ENCODE measurements at regions not wholly inside any gene's neighbourhood (a gene's known extent, or its start where the extent isn't known, plus 50 kb on each side); places are given as distances from the start of the nearest gene placed in this dataset.

DNA sequence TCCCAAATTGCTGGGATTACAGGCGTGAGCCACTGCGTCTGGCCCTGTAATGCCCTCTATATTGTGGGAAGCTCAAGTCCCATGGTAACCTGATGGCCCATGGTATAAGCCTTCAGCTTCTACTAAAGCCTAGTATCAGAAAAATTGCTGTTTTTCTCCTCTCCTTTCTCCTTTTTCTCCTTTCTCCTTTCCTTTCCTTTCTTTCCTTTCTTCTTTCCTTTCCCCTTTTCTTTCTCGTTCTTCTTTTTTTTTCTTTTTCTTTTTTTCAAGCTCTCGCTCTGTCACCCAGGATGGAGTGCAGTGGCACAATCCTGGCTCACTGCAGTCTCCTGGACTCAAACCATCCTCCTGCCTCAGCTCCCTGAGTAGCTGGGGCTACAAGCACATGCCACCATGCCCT, 740.7 kb downstream of the FAM133A start:
- TF ChIP-seq, protein P1, sequence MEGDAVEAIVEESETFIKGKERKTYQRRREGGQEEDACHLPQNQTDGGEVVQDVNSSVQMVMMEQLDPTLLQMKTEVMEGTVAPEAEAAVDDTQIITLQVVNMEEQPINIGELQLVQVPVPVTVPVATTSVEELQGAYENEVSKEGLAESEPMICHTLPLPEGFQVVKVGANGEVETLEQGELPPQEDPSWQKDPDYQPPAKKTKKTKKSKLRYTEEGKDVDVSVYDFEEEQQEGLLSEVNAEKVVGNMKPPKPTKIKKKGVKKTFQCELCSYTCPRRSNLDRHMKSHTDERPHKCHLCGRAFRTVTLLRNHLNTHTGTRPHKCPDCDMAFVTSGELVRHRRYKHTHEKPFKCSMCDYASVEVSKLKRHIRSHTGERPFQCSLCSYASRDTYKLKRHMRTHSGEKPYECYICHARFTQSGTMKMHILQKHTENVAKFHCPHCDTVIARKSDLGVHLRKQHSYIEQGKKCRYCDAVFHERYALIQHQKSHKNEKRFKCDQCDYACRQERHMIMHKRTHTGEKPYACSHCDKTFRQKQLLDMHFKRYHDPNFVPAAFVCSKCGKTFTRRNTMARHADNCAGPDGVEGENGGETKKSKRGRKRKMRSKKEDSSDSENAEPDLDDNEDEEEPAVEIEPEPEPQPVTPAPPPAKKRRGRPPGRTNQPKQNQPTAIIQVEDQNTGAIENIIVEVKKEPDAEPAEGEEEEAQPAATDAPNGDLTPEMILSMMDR (conservative IDR thresholded peaks at IDR 0.05) = no peak
- TF ChIP-seq ZFX (IDR thresholded peaks at IDR 0.05) = no peak
